ENCODE measurements at regions not wholly inside any gene's neighbourhood (a gene's known extent, or its start where the extent isn't known, plus 50 kb on each side); places are given as distances from the start of the nearest gene placed in this dataset.
"Not testable (repeated sequence)": the region's sequence is repeated elsewhere in the genome, so short reads cannot be mapped to it uniquely, and the experiment has no call there.

GRCh38 chr7:39758234-39758970 is 135.0 kb downstream of the RALA start:
- Histone ChIP-seq H3K36me3 (replicated peaks) (no peaks in the 10 kb centered on the region), H3K4me3 (no peak overlapping the region), H3K4me1 (peaks cover 9% of the 10 kb centered on the region), H3K27me3 (ENCODE audit: low read depth) (no peaks in the 10 kb centered on the region), H3K9me3 (no peaks in the 10 kb centered on the region)
- DNase-seq (ENCODE audit: low spot score in 2 of 2) = no peak
- in situ Hi-C loops (cut with MboI; ENCODE audit: low sequenced_read_pairs) = no loop called here

DNA sequence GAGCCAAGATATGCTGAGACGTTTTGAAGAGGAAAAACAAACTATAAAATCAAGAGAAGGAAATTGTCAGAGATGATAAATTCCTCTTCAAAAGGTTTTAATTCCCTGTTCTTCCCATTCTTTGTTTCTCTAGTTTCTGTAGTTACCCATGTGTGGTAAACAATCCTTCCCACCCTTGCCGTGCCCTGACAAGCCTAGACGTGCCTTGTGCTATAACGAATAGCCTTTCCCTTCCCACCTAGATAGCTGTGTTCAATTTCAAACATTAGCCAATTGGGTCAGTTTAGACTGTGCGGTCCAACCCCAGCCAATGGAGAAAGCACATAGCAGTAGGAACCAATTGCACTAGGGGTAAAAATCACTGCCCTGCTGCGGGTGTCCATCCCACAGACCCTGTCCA is 138.1 kb downstream of the RALA start:
- DNase-seq (ENCODE audit: low spot score in 2 of 2) = no peak
- no peak overlapping the region for H3K4me3 ChIP-seq
- H3K4me1 ChIP-seq = peaks cover 9% of the 10 kb centered on the region
- in situ Hi-C loops (cut with MboI; ENCODE audit: low sequenced_read_pairs) = no loop called here
- H3K27me3 ChIP-seq (ENCODE audit: low read depth) = no peaks in the 10 kb centered on the region
- no peaks in the 10 kb centered on the region for H3K36me3 ChIP-seq (replicated peaks)
- no peaks in the 10 kb centered on the region for H3K9me3 ChIP-seq

- H3K4me1 ChIP-seq; DNase-seq (ENCODE audit: low spot score in 2 of 2); in situ Hi-C loops (cut with MboI; ENCODE audit: low sequenced_read_pairs); H3K27me3 ChIP-seq (ENCODE audit: low read depth); H3K9me3 ChIP-seq; H3K36me3 ChIP-seq (replicated peaks); H3K4me3 ChIP-seq: not testable (repeated sequence)
Observed at GRCh38 chr7:39762466-39762865, 139.1 kb downstream of the RALA start.

DNA sequence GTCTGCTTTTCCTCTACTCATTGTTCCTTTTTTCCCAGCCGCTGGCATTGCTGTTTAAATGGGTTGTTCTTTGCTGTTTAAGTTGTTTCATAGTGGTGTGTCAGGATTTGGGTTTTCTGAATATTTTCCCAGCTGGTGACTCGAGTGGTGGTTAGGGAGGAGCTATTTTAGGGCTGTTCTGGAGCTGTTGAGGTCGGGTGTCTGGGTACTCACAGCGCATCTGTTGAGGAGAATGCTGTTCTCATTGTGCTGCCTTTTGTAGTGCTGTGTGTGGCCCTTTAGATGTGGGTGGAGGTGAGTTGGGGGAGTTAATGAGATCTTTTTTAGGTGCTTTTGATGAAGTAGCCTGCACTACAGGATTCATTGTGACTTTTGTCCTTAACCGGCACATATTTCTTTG is 139.5 kb downstream of the RALA start:
- H3K27me3 ChIP-seq (ENCODE audit: low read depth); H3K9me3 ChIP-seq; DNase-seq (ENCODE audit: low spot score in 2 of 2); H3K4me1 ChIP-seq; in situ Hi-C loops (cut with MboI; ENCODE audit: low sequenced_read_pairs); H3K36me3 ChIP-seq (replicated peaks); H3K4me3 ChIP-seq: not testable (repeated sequence)

- H3K36me3 ChIP-seq (replicated peaks); H3K9me3 ChIP-seq; H3K27me3 ChIP-seq (ENCODE audit: low read depth); H3K4me3 ChIP-seq; H3K4me1 ChIP-seq; in situ Hi-C loops (cut with MboI; ENCODE audit: low sequenced_read_pairs): not testable (repeated sequence)
- peak in 1 of 2 experiments; percentile 44 for DNase-seq (ENCODE audit: low spot score in 2 of 2)
Observed at GRCh38 chr7:39765833-39766232, 142.5 kb downstream of the RALA start.

DNA sequence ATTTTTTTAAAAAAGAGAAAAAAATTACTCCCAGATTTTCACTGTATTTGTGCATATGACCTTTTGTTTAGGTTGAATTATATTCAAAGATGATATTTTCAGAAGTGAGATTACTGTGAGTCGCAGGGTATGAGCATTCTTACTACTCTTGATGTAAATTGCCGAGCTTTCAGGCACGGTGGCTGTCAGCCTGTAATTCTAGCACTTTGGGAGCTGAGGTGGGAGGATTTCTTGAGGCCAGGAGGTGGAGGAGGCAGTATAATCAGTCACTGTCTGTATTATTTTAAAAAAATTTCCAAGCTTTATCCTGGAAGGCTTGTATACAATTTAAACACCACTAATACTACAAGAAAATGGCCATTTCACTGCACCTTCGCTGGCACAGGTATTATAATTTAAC is 145.1 kb downstream of the RALA start:
- H3K36me3 ChIP-seq (replicated peaks); H3K27me3 ChIP-seq (ENCODE audit: low read depth); DNase-seq (ENCODE audit: low spot score in 2 of 2); H3K4me1 ChIP-seq; H3K4me3 ChIP-seq; in situ Hi-C loops (cut with MboI; ENCODE audit: low sequenced_read_pairs); H3K9me3 ChIP-seq: not testable (repeated sequence)

- H3K36me3 ChIP-seq (replicated peaks); in situ Hi-C loops (cut with MboI; ENCODE audit: low sequenced_read_pairs); H3K4me1 ChIP-seq; H3K9me3 ChIP-seq; DNase-seq (ENCODE audit: low spot score in 2 of 2); H3K4me3 ChIP-seq; H3K27me3 ChIP-seq (ENCODE audit: low read depth): not testable (repeated sequence)
Observed at GRCh38 chr7:39774341-39774851, 151.0 kb downstream of the RALA start.

GRCh38 chr7:39781557-39781956 is 158.2 kb downstream of the RALA start:
- DNase-seq (ENCODE audit: low spot score in 2 of 2); in situ Hi-C loops (cut with MboI; ENCODE audit: low sequenced_read_pairs): not testable (repeated sequence)

GRCh38 chr7:39786440-39786839 is 163.1 kb downstream of the RALA start:
- in situ Hi-C loops (cut with MboI; ENCODE audit: low sequenced_read_pairs); H3K4me1 ChIP-seq; H3K4me3 ChIP-seq; H3K9me3 ChIP-seq; H3K36me3 ChIP-seq (replicated peaks); H3K27me3 ChIP-seq (ENCODE audit: low read depth); DNase-seq (ENCODE audit: low spot score in 2 of 2): not testable (repeated sequence)

More at GRCh38 chr7:39781557-39781956, 158.2 kb downstream of the RALA start:
- H3K9me3 ChIP-seq; H3K27me3 ChIP-seq (ENCODE audit: low read depth); H3K4me3 ChIP-seq; H3K4me1 ChIP-seq; H3K36me3 ChIP-seq (replicated peaks): not testable (repeated sequence)

- H3K9me3 ChIP-seq; H3K36me3 ChIP-seq (replicated peaks); H3K4me3 ChIP-seq; in situ Hi-C loops (cut with MboI; ENCODE audit: low sequenced_read_pairs); H3K27me3 ChIP-seq (ENCODE audit: low read depth); H3K4me1 ChIP-seq; DNase-seq (ENCODE audit: low spot score in 2 of 2): not testable (repeated sequence)
Observed at GRCh38 chr7:39791035-39791434, 159.0 kb upstream of the CDK13 start.

GRCh38 chr7:39791911-39792310 is 158.1 kb upstream of the CDK13 start:
- H3K9me3 ChIP-seq; in situ Hi-C loops (cut with MboI; ENCODE audit: low sequenced_read_pairs); H3K36me3 ChIP-seq (replicated peaks); H3K4me3 ChIP-seq; H3K4me1 ChIP-seq; H3K27me3 ChIP-seq (ENCODE audit: low read depth): not testable (repeated sequence)
- DNase-seq (ENCODE audit: low spot score in 2 of 2) = peak in 1 of 2 experiments; percentile 52

- H3K9me3 ChIP-seq; H3K4me3 ChIP-seq; H3K36me3 ChIP-seq (replicated peaks); DNase-seq (ENCODE audit: low spot score in 2 of 2); H3K27me3 ChIP-seq (ENCODE audit: low read depth); in situ Hi-C loops (cut with MboI; ENCODE audit: low sequenced_read_pairs); H3K4me1 ChIP-seq: not testable (repeated sequence)
Observed at GRCh38 chr7:39793026-39793425, 157.0 kb upstream of the CDK13 start.

DNA sequence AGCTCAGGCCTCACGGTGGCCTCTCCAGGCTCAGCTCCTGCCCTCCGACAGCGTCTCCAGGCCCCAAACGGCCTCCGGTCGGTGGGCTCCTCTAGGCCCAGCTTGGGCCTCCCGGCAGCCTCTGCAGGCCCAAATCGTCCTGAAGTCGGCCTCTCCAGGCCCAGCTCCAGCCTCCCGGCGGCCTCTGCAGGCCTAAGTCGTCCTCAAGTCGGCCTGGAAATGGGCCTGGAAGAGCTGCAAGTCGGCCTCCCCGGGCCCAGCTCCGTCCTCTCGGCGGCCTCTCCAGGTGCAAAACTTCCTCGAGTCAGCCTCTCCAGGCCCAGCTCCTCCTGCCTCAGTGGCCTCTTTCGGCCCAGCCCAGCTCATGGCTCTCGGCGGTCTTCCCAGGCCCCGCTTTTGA is 156.2 kb upstream of the CDK13 start:
- H3K27me3 ChIP-seq (ENCODE audit: low read depth); DNase-seq (ENCODE audit: low spot score in 2 of 2); in situ Hi-C loops (cut with MboI; ENCODE audit: low sequenced_read_pairs); H3K4me3 ChIP-seq; H3K4me1 ChIP-seq; H3K36me3 ChIP-seq (replicated peaks); H3K9me3 ChIP-seq: not testable (repeated sequence)

DNA sequence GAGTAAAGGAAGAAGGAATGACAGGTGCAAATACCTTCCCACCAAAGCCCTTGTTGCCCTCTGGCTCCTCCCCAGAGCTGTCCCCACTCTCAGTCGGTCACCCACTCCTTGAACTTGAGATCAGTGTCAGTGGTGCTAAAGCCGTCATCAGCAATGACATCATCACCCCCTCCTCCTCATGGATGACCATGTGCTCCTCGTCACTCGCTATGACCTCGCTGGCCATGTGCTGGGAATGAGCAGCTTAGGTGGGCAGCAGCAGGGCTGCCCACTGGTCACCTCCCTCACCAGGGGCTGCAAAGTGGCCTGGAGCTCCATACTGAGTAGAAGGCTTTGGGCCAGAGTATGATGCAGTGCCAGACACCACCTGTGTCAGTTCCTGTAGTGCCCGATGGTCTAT is 153.1 kb upstream of the CDK13 start:
- H3K27me3 ChIP-seq (ENCODE audit: low read depth); H3K9me3 ChIP-seq; H3K4me1 ChIP-seq; H3K4me3 ChIP-seq; in situ Hi-C loops (cut with MboI; ENCODE audit: low sequenced_read_pairs); DNase-seq (ENCODE audit: low spot score in 2 of 2); H3K36me3 ChIP-seq (replicated peaks): not testable (repeated sequence)

DNA sequence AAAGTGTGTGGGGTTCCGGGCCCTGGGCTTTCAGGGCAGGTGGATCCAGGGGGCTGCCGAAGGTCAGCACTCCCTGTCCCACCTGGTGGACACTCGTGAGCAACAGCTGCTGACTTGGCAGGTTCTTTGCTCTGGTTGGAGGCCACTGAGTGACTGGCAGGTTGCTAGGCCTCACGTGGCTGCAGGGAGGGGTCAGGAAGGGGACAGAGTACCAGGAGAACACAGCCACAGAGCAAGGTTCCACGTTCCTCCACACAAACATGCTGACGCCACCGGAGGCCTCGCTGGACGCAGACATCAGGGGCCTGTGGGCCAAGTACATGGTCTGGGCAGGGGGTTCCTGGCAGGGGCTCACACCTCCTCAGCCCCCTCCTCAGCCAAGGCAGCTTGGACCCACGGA is 152.0 kb upstream of the CDK13 start:
- H3K4me1 ChIP-seq; H3K9me3 ChIP-seq; H3K36me3 ChIP-seq (replicated peaks); H3K4me3 ChIP-seq; in situ Hi-C loops (cut with MboI; ENCODE audit: low sequenced_read_pairs); H3K27me3 ChIP-seq (ENCODE audit: low read depth); DNase-seq (ENCODE audit: low spot score in 2 of 2): not testable (repeated sequence)
